Panc1 (cell line): ENCODE measurements at regions not wholly inside any gene's neighbourhood (a gene's known extent, or its start where the extent isn't known, plus 50 kb on each side); places are given as distances from the start of the nearest gene placed in this dataset.

ENCODE experiments used
- ATAC-seq: fragments of 200-7000 bp; cut with Tn5 transposase; 2 replicates; pipeline ENCODE4 v1.9.1; 2020; ENCODE audit warnings: mild to moderate bottlenecking, moderate library complexity
- BruUV-seq: library from RNA; stranded (reverse); fragments of 400-500 nt; replicated peaks from 2 replicates; lab custom pipeline; 2021; lab: Mats Ljungman, UMichigan
- CTCF ChIA-PET: fragments of 300-600 bp; sonication (Branson Sonifier 250); formaldehyde crosslinking; loops from one replicate; lab custom pipeline; 2022; ENCODE audit warnings: antibody characterized with exemption; lab: Charles Lee
- POLR2A ChIA-PET: fragments of 300-600 bp; sonication (Branson Sonifier 250); formaldehyde crosslinking; loops from one replicate; lab custom pipeline; 2022; ENCODE audit warnings: antibody characterized with exemption; lab: Charles Lee
- DNase-seq: peaks from one replicate; pipeline ENCODE4 v3.0.0-alpha.2; 2010; ENCODE audit warnings: low read depth, low spot score
- H3K27ac ChIP-seq: 2 replicates; pipeline ENCODE4 v1.5.1; 2011; ENCODE audit warnings: mild to moderate bottlenecking, low read length, inconsistent platforms
- H3K27me3 ChIP-seq: fragments of 200-500 bp; sonication (Bioruptor generic); 2 replicates; pipeline ENCODE4 v1.6.0; 2014; ENCODE audit warnings: low read length, inconsistent platforms; ENCODE audit not compliant: control insufficient read depth, insufficient read depth
- H3K36me3 ChIP-seq: fragments of 200-500 bp; sonication (Bioruptor generic); 2 replicates; pipeline ENCODE4 v1.5.1; 2014; ENCODE audit warnings: inconsistent platforms, mild to moderate bottlenecking, low read length, moderate library complexity; ENCODE audit not compliant: control insufficient read depth, insufficient read depth
- H3K4me1 ChIP-seq: 2 replicates; pipeline ENCODE4 v1.5.1; 2011; ENCODE audit warnings: inconsistent platforms, mild to moderate bottlenecking, low read length, moderate library complexity; ENCODE audit not compliant: control insufficient read depth, insufficient read depth
- H3K4me3 ChIP-seq, 2 experiments: 2 replicates each; pipeline ENCODE4 v1.5.1; 2011 to 2012; ENCODE audit warnings: low read depth in 2 of 2, low read length in 2 of 2, mild to moderate bottlenecking in 2 of 2, inconsistent platforms in 1 of 2, moderate library complexity in 1 of 2
- H3K9me3 ChIP-seq: fragments of 200-500 bp; sonication (Bioruptor generic); 2 replicates; pipeline ENCODE4 v1.5.1; 2014; ENCODE audit warnings: low read depth, mild to moderate bottlenecking, inconsistent platforms, low read length, moderate library complexity; ENCODE audit not compliant: control insufficient read depth, insufficient read depth
- CTCF ChIP-seq: fragments of 450-650 bp; IDR thresholded peaks from 2 replicates; pipeline ENCODE4 v1.5.1; 2017; ENCODE audit warnings: mild to moderate bottlenecking
- POLR2AphosphoS5 ChIP-seq: IDR thresholded peaks from 2 replicates; pipeline ENCODE4 v1.6.1; 2012; ENCODE audit warnings: mild to moderate bottlenecking, low read depth, low read length, moderate library complexity
- SIN3A ChIP-seq: IDR thresholded peaks from 2 replicates; pipeline ENCODE4 v1.6.1; 2012; ENCODE audit warnings: low read depth, mild to moderate bottlenecking, low read length, moderate library complexity, borderline replicate concordance; ENCODE audit not compliant: insufficient read depth
- TCF7L2 ChIP-seq: IDR thresholded peaks from 2 replicates; pipeline ENCODE4 v1.6.1; 2011; ENCODE audit warnings: mild to moderate bottlenecking, low read depth, low read length, inconsistent platforms
- in situ Hi-C: cut with HindIII; loops from 2 replicates; pipeline ENCODE4 v1.10.0; 2016; ENCODE audit warnings: low sequenced_read_pairs, low pct_unique_long_range_greater_than_20kb
- intact Hi-C: fragments of 100-400 bp; cut with micrococcal nuclease; formaldehyde crosslinking; loops from one replicate; pipeline ENCODE4 v1.10.0; 2022; ENCODE audit not compliant: unreplicated experiment
- TF ChIP-seq, protein P1 (sequence below), 2 experiments: IDR thresholded peaks; 2 replicates each; pipeline ENCODE4 v1.6.1; 2011 to 2012; ENCODE audit warnings: low read depth in 2 of 2, control low read depth in 1 of 2, low read length in 1 of 2, mild to moderate bottlenecking in 1 of 2, moderate library complexity in 1 of 2; ENCODE audit not compliant: insufficient read depth in 1 of 2

DNA sequence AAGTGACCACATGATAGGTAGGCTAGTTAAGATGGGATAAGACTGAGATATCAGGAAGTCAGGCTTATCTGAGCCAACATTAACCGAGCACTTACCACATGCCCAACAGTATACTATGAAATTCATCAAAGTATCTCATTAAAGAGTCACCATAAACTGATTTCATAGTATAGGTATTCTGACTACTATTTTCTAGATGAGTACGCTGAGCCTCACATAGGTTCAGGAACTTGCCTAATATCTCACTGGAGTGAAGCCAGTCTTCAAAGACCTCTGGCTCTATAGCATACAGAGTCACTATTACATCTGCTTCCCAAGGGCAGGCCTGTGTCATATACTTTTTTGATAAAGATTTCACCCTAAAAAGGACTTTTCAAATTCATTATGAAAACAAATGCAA is 115.6 kb upstream of the NGF start:
- no TSS peak for BruUV-seq
- CTCF ChIA-PET, result no interaction called here
- no peaks in the 10 kb centered on the region for H3K36me3 ChIP-seq
- in situ Hi-C loops, result no loop called here
- DNase-seq, result no peak
- intact Hi-C loops, result no loop called here
- no peak for ATAC-seq
- H3K27ac ChIP-seq, result no peak overlapping the region
- TF ChIP-seq POLR2AphosphoS5, result no peak
- TF ChIP-seq, protein P1, sequence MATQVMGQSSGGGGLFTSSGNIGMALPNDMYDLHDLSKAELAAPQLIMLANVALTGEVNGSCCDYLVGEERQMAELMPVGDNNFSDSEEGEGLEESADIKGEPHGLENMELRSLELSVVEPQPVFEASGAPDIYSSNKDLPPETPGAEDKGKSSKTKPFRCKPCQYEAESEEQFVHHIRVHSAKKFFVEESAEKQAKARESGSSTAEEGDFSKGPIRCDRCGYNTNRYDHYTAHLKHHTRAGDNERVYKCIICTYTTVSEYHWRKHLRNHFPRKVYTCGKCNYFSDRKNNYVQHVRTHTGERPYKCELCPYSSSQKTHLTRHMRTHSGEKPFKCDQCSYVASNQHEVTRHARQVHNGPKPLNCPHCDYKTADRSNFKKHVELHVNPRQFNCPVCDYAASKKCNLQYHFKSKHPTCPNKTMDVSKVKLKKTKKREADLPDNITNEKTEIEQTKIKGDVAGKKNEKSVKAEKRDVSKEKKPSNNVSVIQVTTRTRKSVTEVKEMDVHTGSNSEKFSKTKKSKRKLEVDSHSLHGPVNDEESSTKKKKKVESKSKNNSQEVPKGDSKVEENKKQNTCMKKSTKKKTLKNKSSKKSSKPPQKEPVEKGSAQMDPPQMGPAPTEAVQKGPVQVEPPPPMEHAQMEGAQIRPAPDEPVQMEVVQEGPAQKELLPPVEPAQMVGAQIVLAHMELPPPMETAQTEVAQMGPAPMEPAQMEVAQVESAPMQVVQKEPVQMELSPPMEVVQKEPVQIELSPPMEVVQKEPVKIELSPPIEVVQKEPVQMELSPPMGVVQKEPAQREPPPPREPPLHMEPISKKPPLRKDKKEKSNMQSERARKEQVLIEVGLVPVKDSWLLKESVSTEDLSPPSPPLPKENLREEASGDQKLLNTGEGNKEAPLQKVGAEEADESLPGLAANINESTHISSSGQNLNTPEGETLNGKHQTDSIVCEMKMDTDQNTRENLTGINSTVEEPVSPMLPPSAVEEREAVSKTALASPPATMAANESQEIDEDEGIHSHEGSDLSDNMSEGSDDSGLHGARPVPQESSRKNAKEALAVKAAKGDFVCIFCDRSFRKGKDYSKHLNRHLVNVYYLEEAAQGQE (IDR thresholded peaks at IDR 0.05; ENCODE audit: insufficient read depth in 1 of 2, low read depth in 2 of 2, low read length in 1 of 2), result no peak
- no peak for TF ChIP-seq CTCF
- TF ChIP-seq SIN3A, result no peak
- TF ChIP-seq TCF7L2, result no peak
- H3K9me3 ChIP-seq, result no peaks in the 10 kb centered on the region
- POLR2A ChIA-PET, result no interaction called here
- H3K27me3 ChIP-seq, result no peaks in the 10 kb centered on the region
- H3K4me3 ChIP-seq, result no peak overlapping the region
- no peaks in the 10 kb centered on the region for H3K4me1 ChIP-seq

GRCh38 chr1:115452600-115453329 is 114.7 kb upstream of the NGF start:
- TF ChIP-seq SIN3A, result no peak
- no peak for TF ChIP-seq CTCF
- no peak for TF ChIP-seq POLR2AphosphoS5
- no peak for TF ChIP-seq TCF7L2
- TF ChIP-seq, protein P1 (IDR thresholded peaks at IDR 0.05; ENCODE audit: insufficient read depth in 1 of 2, low read depth in 2 of 2, low read length in 1 of 2), result no peak
- Histone ChIP-seq H3K27ac (no peak overlapping the region), H3K4me3 (no peak overlapping the region), H3K9me3 (no peaks in the 10 kb centered on the region), H3K4me1 (no peaks in the 10 kb centered on the region), H3K36me3 (no peaks in the 10 kb centered on the region), H3K27me3 (no peaks in the 10 kb centered on the region)
- DNase-seq (no peak), ATAC-seq (no peak)
- no TSS peak for BruUV-seq
- intact Hi-C loops (no loop called here), in situ Hi-C loops (no loop called here)
- POLR2A ChIA-PET, result no interaction called here
- CTCF ChIA-PET, result no interaction called here
